Chondrocyte (in vitro differentiated cells): ENCODE measurements at regions not wholly inside any gene's neighbourhood (a gene's known extent, or its start where the extent isn't known, plus 50 kb on each side); places are given as distances from the start of the nearest gene placed in this dataset.

Experiments
- DNase-seq: peaks from one replicate; pipeline ENCODE4 v3.0.0; 2021; ENCODE audit warnings: mixed read lengths, low spot score
- H3K27ac Mint-ChIP-seq: one replicate; pipeline ENCODE4 v1.8.0; 2021; ENCODE audit warnings: mild to moderate bottlenecking, moderate library complexity, mixed read lengths; ENCODE audit not compliant: unreplicated experiment
- H3K27me3 Mint-ChIP-seq: 2 replicates; pipeline ENCODE4 v1.8.0; 2021; ENCODE audit warnings: low read depth, mixed read lengths
- H3K36me3 Mint-ChIP-seq: 2 replicates; pipeline ENCODE4 v1.8.0; 2021; ENCODE audit warnings: low read depth, mixed read lengths
- H3K4me1 Mint-ChIP-seq: 2 replicates; pipeline ENCODE4 v1.8.0; 2021; ENCODE audit warnings: low read depth, mild to moderate bottlenecking, mixed read lengths
- H3K4me3 Mint-ChIP-seq: one replicate; pipeline ENCODE4 v1.8.0; 2021; ENCODE audit warnings: mild to moderate bottlenecking, moderate library complexity, mixed read lengths; ENCODE audit not compliant: unreplicated experiment
- H3K9me3 Mint-ChIP-seq: 2 replicates; pipeline ENCODE4 v1.8.0; 2021; ENCODE audit warnings: low read depth, mixed read lengths
- CTCF ChIP-seq: fragments of 200-600 bp; sonication (generic); IDR thresholded peaks from 2 replicates; pipeline ENCODE4 v1.5.0; 2021; ENCODE audit warnings: antibody characterized with exemption, mild to moderate bottlenecking, moderate library complexity

GRCh38 chr9:13022756-13023155 lies 247.9 kb downstream of the LURAP1L start:
- Mint-ChIP-seq H3K9me3 (peaks cover 6% of the 10 kb centered on the region), H3K36me3 (no peaks in the 10 kb centered on the region), H3K4me1 (peaks cover 36% of the 10 kb centered on the region), H3K27ac (no peak overlapping the region), H3K27me3 (no peaks in the 10 kb centered on the region), H3K4me3 (no peak overlapping the region)
- TF ChIP-seq CTCF, result no peak
- DNase-seq, result no peak

GRCh38 chr9:13023498-13023897 lies 248.7 kb downstream of the LURAP1L start:
- H3K9me3 Mint-ChIP-seq, result peaks cover 6% of the 10 kb centered on the region
- H3K27ac Mint-ChIP-seq, result no peak overlapping the region
- DNase-seq, result no peak
- no peaks in the 10 kb centered on the region for H3K36me3 Mint-ChIP-seq
- H3K27me3 Mint-ChIP-seq, result no peaks in the 10 kb centered on the region
- no peak for TF ChIP-seq CTCF
- no peak overlapping the region for H3K4me3 Mint-ChIP-seq
- peaks cover 34% of the 10 kb centered on the region for H3K4me1 Mint-ChIP-seq

GRCh38 chr9:13026956-13027355 lies 252.1 kb downstream of the LURAP1L start:
- H3K4me3 Mint-ChIP-seq, result no peak overlapping the region
- H3K36me3 Mint-ChIP-seq, result no peaks in the 10 kb centered on the region
- peaks cover 18% of the 10 kb centered on the region for H3K4me1 Mint-ChIP-seq
- no peaks in the 10 kb centered on the region for H3K27me3 Mint-ChIP-seq
- DNase-seq, result no peak
- peaks cover 6% of the 10 kb centered on the region for H3K9me3 Mint-ChIP-seq
- no peak for TF ChIP-seq CTCF
- H3K27ac Mint-ChIP-seq, result no peak overlapping the region

- H3K27ac Mint-ChIP-seq, result no peak overlapping the region
- H3K4me3 Mint-ChIP-seq, result no peak overlapping the region
- no peak for TF ChIP-seq CTCF
- no peaks in the 10 kb centered on the region for H3K27me3 Mint-ChIP-seq
- DNase-seq, result no peak
- peaks cover 6% of the 10 kb centered on the region for H3K9me3 Mint-ChIP-seq
- peaks cover 13% of the 10 kb centered on the region for H3K4me1 Mint-ChIP-seq
- H3K36me3 Mint-ChIP-seq, result no peaks in the 10 kb centered on the region
Observed at GRCh38 chr9:13027879-13028278, 251.6 kb downstream of the MPDZ start.

- Mint-ChIP-seq H3K4me3 (no peak overlapping the region), H3K27me3 (no peaks in the 10 kb centered on the region), H3K36me3 (no peaks in the 10 kb centered on the region), H3K27ac (no peak overlapping the region), H3K4me1 (peaks cover 29% of the 10 kb centered on the region), H3K9me3 (no peaks in the 10 kb centered on the region)
- DNase-seq, result no peak
- TF ChIP-seq CTCF, result no peak
Observed at GRCh38 chr9:13032585-13032984, 246.9 kb downstream of the MPDZ start.
